ENCODE measurements at regions not wholly inside any gene's neighbourhood (a gene's known extent, or its start where the extent isn't known, plus 50 kb on each side); places are given as distances from the start of the nearest gene placed in this dataset.

- no peak for ATAC-seq
- TF ChIP-seq TCF4 (CRISPR knock-in tag; IDR thresholded peaks at IDR 0.05; ENCODE audit: borderline replicate concordance): no peak
- TF ChIP-seq ISL1 (CRISPR knock-in tag; IDR thresholded peaks at IDR 0.05): no peak
- no peak for TF ChIP-seq TOX (CRISPR knock-in tag; IDR thresholded peaks at IDR 0.05; ENCODE audit: borderline replicate concordance)
- TF ChIP-seq, protein P1, sequence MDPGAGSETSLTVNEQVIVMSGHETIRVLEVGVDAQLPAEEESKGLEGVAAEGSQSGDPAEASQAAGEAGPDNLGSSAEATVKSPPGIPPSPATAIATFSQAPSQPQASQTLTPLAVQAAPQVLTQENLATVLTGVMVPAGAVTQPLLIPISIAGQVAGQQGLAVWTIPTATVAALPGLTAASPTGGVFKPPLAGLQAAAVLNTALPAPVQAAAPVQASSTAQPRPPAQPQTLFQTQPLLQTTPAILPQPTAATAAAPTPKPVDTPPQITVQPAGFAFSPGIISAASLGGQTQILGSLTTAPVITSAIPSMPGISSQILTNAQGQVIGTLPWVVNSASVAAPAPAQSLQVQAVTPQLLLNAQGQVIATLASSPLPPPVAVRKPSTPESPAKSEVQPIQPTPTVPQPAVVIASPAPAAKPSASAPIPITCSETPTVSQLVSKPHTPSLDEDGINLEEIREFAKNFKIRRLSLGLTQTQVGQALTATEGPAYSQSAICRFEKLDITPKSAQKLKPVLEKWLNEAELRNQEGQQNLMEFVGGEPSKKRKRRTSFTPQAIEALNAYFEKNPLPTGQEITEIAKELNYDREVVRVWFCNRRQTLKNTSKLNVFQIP (CRISPR knock-in tag; IDR thresholded peaks at IDR 0.05; ENCODE audit: borderline replicate concordance, low read depth): no peak
- no peak for TF ChIP-seq ZNF8 (CRISPR knock-in tag; IDR thresholded peaks at IDR 0.05)
These were observed 367.0 kb upstream of the CADM1 start for GRCh38 chr11:115871161-115871760.

GRCh38 chr11:115869780-115870431, 365.7 kb upstream of the CADM1 start:
- TF ChIP-seq ISL1 (CRISPR knock-in tag; IDR thresholded peaks at IDR 0.05): no peak
- TF ChIP-seq CSRNP3 (CRISPR knock-in tag; IDR thresholded peaks at IDR 0.05): no peak
- no peak for TF ChIP-seq ZNF565 (CRISPR knock-in tag; conservative IDR thresholded peaks at IDR 0.05; ENCODE audit: low read depth)
- TF ChIP-seq ARNTL (CRISPR knock-in tag; IDR thresholded peaks at IDR 0.05; ENCODE audit: borderline replicate concordance, low read depth): no peak
- no peak for TF ChIP-seq ESRRG (CRISPR knock-in tag; IDR thresholded peaks at IDR 0.05)
- no peak for TF ChIP-seq PATZ1 (CRISPR knock-in tag; IDR thresholded peaks at IDR 0.05; ENCODE audit: borderline replicate concordance)
- TF ChIP-seq OSR1 (CRISPR knock-in tag; IDR thresholded peaks at IDR 0.05): no peak
- TF ChIP-seq ZFP30 (CRISPR knock-in tag; IDR thresholded peaks at IDR 0.05): no peak
- TF ChIP-seq TCF4 (CRISPR knock-in tag; IDR thresholded peaks at IDR 0.05; ENCODE audit: borderline replicate concordance): no peak
- TF ChIP-seq RARB (CRISPR knock-in tag; IDR thresholded peaks at IDR 0.05): no peak
- TF ChIP-seq, protein P2, sequence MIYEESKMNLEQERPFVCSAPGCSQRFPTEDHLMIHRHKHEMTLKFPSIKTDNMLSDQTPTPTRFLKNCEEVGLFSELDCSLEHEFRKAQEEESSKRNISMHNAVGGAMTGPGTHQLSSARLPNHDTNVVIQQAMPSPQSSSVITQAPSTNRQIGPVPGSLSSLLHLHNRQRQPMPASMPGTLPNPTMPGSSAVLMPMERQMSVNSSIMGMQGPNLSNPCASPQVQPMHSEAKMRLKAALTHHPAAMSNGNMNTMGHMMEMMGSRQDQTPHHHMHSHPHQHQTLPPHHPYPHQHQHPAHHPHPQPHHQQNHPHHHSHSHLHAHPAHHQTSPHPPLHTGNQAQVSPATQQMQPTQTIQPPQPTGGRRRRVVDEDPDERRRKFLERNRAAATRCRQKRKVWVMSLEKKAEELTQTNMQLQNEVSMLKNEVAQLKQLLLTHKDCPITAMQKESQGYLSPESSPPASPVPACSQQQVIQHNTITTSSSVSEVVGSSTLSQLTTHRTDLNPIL (CRISPR knock-in tag; IDR thresholded peaks at IDR 0.05; ENCODE audit: low read depth): no peak
- TF ChIP-seq ZNF70 (CRISPR knock-in tag; IDR thresholded peaks at IDR 0.05): no peak
- no peak for ATAC-seq

- TF ChIP-seq ISL1 (CRISPR knock-in tag; IDR thresholded peaks at IDR 0.05) (no peak), BACH2 (CRISPR knock-in tag; IDR thresholded peaks at IDR 0.05; ENCODE audit: borderline replicate concordance) (no peak), GLIS3 (CRISPR knock-in tag; IDR thresholded peaks at IDR 0.05) (no peak), PATZ1 (CRISPR knock-in tag; IDR thresholded peaks at IDR 0.05; ENCODE audit: borderline replicate concordance) (no peak), TOX (CRISPR knock-in tag; IDR thresholded peaks at IDR 0.05; ENCODE audit: borderline replicate concordance) (no peak), OSR1 (CRISPR knock-in tag; IDR thresholded peaks at IDR 0.05) (no peak), ZFP3 (CRISPR knock-in tag; IDR thresholded peaks at IDR 0.05) (no peak), ZC3H10 (CRISPR knock-in tag; IDR thresholded peaks at IDR 0.05) (no peak), ZNF565 (CRISPR knock-in tag; conservative IDR thresholded peaks at IDR 0.05; ENCODE audit: low read depth) (no peak), CSRNP3 (CRISPR knock-in tag; IDR thresholded peaks at IDR 0.05) (no peak), RARB (CRISPR knock-in tag; IDR thresholded peaks at IDR 0.05) (no peak), SNAI2 (CRISPR knock-in tag; IDR thresholded peaks at IDR 0.05) (no peak), ARNTL (CRISPR knock-in tag; IDR thresholded peaks at IDR 0.05; ENCODE audit: borderline replicate concordance, low read depth) (no peak)
- TF ChIP-seq, protein P1 (CRISPR knock-in tag; IDR thresholded peaks at IDR 0.05; ENCODE audit: borderline replicate concordance, low read depth): no peak
- TF ChIP-seq, protein P2 (CRISPR knock-in tag; IDR thresholded peaks at IDR 0.05; ENCODE audit: low read depth): no peak
- no peak for ATAC-seq
These were observed 364.9 kb upstream of the CADM1 start for GRCh38 chr11:115869131-115869530.
